ENCODE measurements at regions not wholly inside any gene's neighbourhood (a gene's known extent, or its start where the extent isn't known, plus 50 kb on each side); places are given as distances from the start of the nearest gene placed in this dataset.

DNA sequence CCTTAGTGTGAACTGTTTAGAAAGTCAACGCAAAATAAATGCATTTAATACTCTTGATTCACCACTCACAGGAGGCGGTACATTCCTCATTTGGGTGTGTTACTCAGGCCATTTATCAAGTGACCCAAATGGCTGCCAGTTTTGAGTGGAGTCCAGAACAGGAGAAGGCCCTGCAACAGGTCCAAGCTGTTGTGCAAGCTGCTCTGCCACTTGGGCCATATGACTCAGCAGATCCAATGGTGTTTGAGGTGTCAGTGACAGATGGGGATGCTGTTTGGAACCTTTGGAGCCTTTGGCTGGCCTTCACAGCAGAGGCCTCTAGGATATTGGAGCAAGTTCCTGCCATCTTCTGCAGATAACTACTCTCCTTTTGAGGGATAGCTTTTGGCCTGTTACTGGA lies 609.2 kb downstream of the KCNT2 start:
- no peak overlapping the region for H3K4me2 ChIP-seq (ENCODE audit: low read length)
- H3K9me3 ChIP-seq (ENCODE audit: low read length): no peaks in the 10 kb centered on the region
- H3K36me3 ChIP-seq (ENCODE audit: insufficient read depth, low read length): no peaks in the 10 kb centered on the region
- POLR2A ChIA-PET: no interaction called here
- no peaks in the 10 kb centered on the region for H3K4me1 ChIP-seq (ENCODE audit: insufficient read depth, low read length, poor library complexity, severe bottlenecking)
- H2AFZ ChIP-seq (ENCODE audit: low read length): no peak overlapping the region
- intact Hi-C loops (cut with micrococcal nuclease; ENCODE audit: unreplicated experiment): no loop called here
- H3K9me2 ChIP-seq (ENCODE audit: insufficient read depth, low read length): no peaks in the 10 kb centered on the region
- no peaks in the 10 kb centered on the region for H4K20me1 ChIP-seq (ENCODE audit: insufficient read depth, low read length)
- no peak for DNase-seq (ENCODE audit: low spot score)
- no peak overlapping the region for H3K27ac ChIP-seq (ENCODE audit: low read depth, low read length, poor library complexity, severe bottlenecking)
- no peaks in the 10 kb centered on the region for H3K79me2 ChIP-seq (ENCODE audit: insufficient read depth, low read depth, low read length)
- TF ChIP-seq EZH2phosphoT487 (IDR thresholded peaks at IDR 0.05; ENCODE audit: borderline replicate concordance, low read depth, low read length): no peak
- TF ChIP-seq CTCF (conservative IDR thresholded peaks at IDR 0.05; ENCODE audit: low read length): no peak
- BruUV-seq (replicated peaks): no TSS peak
- H3K4me3 ChIP-seq (ENCODE audit: low read depth, low read length, poor library complexity, severe bottlenecking): no peak overlapping the region
- CTCF ChIA-PET (ENCODE audit: unreplicated experiment): no interaction called here

DNA sequence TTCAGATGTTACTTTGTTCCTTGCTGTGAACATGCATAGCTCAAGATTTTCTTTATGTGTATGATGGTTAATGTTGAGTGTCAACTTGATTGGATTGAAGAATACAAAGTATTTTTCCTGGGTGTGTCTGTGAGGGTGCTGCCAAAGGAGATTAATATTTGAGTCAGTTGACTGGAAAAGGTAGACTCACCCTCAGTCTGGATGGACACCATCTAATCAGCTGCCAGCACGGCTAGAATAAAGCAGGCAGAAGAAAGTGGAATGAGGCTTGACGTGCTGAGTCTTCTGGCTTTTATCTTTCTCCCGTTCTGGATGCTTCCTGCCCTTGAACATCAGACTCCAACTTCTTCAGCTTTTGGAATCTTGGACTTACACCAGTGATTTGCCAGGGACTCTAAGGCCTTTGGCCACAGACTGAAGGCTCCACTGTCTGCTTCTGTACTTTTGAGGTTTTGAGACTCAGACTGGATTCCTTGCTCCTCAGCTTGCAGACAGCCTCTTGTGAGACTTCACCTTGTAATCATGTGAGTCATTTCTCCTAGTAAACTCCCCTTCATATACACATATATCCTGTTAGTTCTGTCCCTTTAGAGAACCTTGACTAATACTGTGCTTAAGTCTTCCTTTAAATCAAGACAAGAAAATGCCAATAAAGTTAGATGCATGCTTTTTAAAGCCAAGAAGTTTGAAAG lies 626.6 kb downstream of the KCNT2 start:
- Histone ChIP-seq H3K4me1 (ENCODE audit: insufficient read depth, low read length, poor library complexity, severe bottlenecking) (no peaks in the 10 kb centered on the region), H2AFZ (ENCODE audit: low read length) (no peak overlapping the region), H3K36me3 (ENCODE audit: insufficient read depth, low read length) (no peaks in the 10 kb centered on the region), H4K20me1 (ENCODE audit: insufficient read depth, low read length) (no peaks in the 10 kb centered on the region), H3K9me2 (ENCODE audit: insufficient read depth, low read length) (no peaks in the 10 kb centered on the region), H3K27ac (ENCODE audit: low read depth, low read length, poor library complexity, severe bottlenecking) (no peak overlapping the region), H3K4me2 (ENCODE audit: low read length) (no peak overlapping the region), H3K79me2 (ENCODE audit: insufficient read depth, low read depth, low read length) (no peaks in the 10 kb centered on the region), H3K9me3 (ENCODE audit: low read length) (no peaks in the 10 kb centered on the region), H3K4me3 (ENCODE audit: low read depth, low read length, poor library complexity, severe bottlenecking) (no peak overlapping the region)
- no TSS peak for BruUV-seq (replicated peaks)
- intact Hi-C loops (cut with micrococcal nuclease; ENCODE audit: unreplicated experiment): no loop called here
- ChIA-PET POLR2A (no interaction called here), CTCF (ENCODE audit: unreplicated experiment) (no interaction called here)
- TF ChIP-seq EZH2phosphoT487 (IDR thresholded peaks at IDR 0.05; ENCODE audit: borderline replicate concordance, low read depth, low read length) (no peak), CTCF (conservative IDR thresholded peaks at IDR 0.05; ENCODE audit: low read length) (no peak)
- DNase-seq (ENCODE audit: low spot score): no peak

- H3K36me3 ChIP-seq (ENCODE audit: insufficient read depth, low read length): no peaks in the 10 kb centered on the region
- no peak for DNase-seq (ENCODE audit: low spot score)
- H3K9me3 ChIP-seq (ENCODE audit: low read length): no peaks in the 10 kb centered on the region
- no peak overlapping the region for H3K27ac ChIP-seq (ENCODE audit: low read depth, low read length, poor library complexity, severe bottlenecking)
- BruUV-seq (replicated peaks): no TSS peak
- no peak overlapping the region for H3K4me2 ChIP-seq (ENCODE audit: low read length)
- no peaks in the 10 kb centered on the region for H4K20me1 ChIP-seq (ENCODE audit: insufficient read depth, low read length)
- intact Hi-C loops (cut with micrococcal nuclease; ENCODE audit: unreplicated experiment): no loop called here
- no peaks in the 10 kb centered on the region for H3K9me2 ChIP-seq (ENCODE audit: insufficient read depth, low read length)
- no peak overlapping the region for H2AFZ ChIP-seq (ENCODE audit: low read length)
- H3K4me1 ChIP-seq (ENCODE audit: insufficient read depth, low read length, poor library complexity, severe bottlenecking): no peaks in the 10 kb centered on the region
- no peaks in the 10 kb centered on the region for H3K79me2 ChIP-seq (ENCODE audit: insufficient read depth, low read depth, low read length)
- POLR2A ChIA-PET: no interaction called here
- H3K4me3 ChIP-seq (ENCODE audit: low read depth, low read length, poor library complexity, severe bottlenecking): no peak overlapping the region
- CTCF ChIA-PET (ENCODE audit: unreplicated experiment): no interaction called here
- no peak for TF ChIP-seq CTCF (conservative IDR thresholded peaks at IDR 0.05; ENCODE audit: low read length)
- TF ChIP-seq EZH2phosphoT487 (IDR thresholded peaks at IDR 0.05; ENCODE audit: borderline replicate concordance, low read depth, low read length): no peak
Measured at GRCh38 chr1:195979646-195980045, 628.6 kb downstream of the KCNT2 start.
